COLO668 (cell line): ENCODE measurements at regions not wholly inside any gene's neighbourhood (a gene's known extent, or its start where the extent isn't known, plus 50 kb on each side); places are given as distances from the start of the nearest gene placed in this dataset.
"Not testable (repeated sequence)": the region's sequence is repeated elsewhere in the genome, so short reads cannot be mapped to it uniquely, and the experiment has no call there.

Experiments
- DNase-seq: peaks from one replicate; lab custom pipeline; 2025; ENCODE audit not compliant: unreplicated experiment; lab: John Stamatoyannopoulos, UW

DNA sequence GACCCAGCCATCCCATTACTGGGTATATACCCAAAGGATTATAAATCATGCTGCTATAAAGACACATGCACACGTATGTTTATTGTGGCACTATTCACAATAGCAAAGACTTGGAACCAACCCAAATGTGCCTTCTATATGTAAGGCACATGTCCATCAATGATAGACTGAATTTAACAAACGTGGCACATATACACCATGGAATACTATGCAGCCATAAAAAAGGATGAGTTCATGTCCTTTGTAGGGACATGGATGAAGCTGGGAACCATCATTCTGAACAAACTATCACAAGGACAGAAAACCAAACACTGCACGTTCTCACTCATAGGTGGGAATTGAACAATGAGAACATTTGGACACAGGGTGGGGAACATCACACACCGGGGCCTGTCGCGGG lies 92.1 kb downstream of the TRIM27 start:
- not testable (repeated sequence) for DNase-seq

DNA sequence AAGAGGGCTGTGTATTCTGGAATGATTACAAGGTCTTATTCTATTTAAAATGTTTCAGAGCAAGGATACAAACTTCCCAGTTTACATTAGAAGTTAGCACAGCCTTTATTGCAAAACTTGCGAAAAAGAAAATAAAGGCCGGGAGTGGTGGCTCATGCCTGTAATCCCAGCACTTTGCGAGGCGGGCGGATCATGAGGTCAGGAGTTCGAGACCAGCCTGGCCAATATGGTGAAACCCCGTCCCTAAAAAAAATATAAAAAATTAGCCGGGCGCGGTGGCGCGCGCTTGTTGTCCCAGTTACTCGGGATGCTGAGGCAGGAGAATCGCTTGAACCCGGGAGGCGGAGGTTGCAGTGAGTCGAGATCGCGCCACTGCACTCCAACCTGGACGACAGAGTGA lies 87.1 kb downstream of the TRIM27 start:
- not testable (repeated sequence) for DNase-seq

DNA sequence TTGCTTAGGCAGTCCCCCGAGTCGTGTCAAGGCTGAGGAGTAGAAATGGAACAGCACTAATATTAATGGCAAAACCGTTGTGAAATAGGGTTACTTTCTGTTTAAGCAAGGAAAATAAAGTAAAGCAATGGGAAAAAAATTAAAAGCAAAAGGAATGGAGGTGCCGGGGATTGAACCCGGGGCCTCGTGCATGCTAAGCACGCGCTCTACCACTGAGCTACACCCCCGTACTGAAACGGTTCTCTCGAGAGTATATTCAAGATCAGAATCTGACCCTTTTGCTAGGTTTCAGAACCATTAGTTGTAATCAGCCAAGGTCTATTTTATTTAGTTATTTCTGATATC lies 85.5 kb downstream of the TRIM27 start:
- DNase-seq: peak; percentile 39

DNA sequence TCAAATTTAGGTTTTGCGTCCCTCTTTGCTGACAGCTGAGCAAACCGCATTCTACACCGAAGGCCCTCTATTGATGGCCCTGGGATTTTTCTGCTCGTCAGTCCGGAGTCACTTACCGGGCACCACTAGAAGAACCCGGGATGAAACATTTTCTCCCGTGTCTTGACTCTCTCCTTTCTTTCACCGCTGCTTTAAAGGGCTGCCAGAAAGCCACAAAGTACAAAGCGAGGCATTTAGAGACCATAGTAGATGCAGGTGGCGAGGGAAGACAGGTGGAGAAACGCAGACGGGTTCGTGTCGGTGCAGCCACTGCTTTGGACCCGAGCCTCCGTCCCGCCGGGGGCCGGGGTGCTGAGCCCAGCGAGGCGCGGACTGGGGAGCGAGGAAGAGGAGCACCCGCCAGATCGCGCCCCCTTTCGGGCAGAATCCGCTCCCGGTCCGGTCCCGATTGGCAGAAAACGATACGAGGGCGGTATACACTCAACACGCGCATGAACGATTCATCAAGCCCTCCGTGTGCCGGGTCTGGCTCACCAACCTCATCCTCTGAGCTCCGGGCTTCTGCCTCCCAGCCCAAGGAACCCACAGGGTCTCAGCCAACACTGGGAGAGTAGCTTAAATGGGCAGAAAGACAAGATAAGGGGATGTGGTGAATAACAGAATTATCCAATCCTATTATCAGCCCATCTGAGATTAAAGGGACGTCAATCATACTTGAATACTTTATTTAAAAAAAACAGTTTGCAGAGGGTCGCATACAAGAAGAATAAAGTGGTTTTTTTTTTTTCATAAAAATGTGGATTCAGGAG lies 84.9 kb downstream of the TRIM27 start:
- DNase-seq: peak; percentile 75

DNA sequence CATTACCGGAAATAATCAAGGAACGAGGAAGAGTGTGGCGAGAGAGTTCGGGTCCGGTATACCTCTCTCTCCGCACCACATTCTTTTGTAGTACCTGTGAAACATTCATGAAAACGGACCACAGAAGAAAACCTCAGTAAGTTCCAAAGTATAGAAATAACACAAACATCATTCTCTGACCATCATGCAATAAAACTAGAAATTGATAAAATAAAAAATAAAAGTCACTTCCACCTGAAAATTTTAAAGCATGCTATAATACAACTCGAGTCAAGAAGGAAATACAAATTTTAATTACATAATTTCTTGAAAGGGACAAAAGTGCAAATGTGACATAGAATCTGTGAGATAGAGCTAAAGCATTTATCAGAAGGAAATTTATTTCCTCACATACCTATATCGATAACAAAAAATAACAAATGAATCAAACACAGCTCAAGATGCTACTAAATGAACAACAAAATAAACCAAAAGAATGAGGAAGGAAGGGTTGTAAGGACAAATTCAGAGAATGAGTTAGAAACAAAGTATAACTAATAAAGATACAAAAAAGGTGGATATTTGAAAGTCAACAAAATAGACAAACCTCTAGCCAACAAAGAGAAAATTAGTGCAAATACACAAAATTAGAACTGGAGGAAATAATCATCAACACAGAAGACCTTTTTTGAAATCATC lies 84.2 kb downstream of the TRIM27 start:
- DNase-seq: no peak

DNA sequence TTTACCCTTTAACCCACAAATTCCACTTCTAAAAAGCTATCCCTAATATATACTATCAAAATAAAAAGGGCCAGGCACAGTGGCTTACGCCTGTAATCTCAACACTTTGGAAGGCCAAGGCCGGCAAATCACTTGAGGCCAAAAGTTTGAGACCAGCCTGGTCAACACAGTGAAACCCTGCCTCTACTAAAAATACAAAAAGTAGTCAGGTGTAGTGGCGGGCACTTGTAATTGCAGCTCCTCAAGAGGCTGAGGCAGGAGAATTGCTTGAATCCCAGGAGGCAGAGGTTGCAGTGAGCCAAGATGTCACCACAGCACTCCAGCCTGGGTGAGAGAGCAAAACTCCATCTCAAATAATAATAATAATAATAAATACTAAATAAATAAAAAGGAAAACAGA lies 82.5 kb downstream of the TRIM27 start:
- DNase-seq: no peak

DNA sequence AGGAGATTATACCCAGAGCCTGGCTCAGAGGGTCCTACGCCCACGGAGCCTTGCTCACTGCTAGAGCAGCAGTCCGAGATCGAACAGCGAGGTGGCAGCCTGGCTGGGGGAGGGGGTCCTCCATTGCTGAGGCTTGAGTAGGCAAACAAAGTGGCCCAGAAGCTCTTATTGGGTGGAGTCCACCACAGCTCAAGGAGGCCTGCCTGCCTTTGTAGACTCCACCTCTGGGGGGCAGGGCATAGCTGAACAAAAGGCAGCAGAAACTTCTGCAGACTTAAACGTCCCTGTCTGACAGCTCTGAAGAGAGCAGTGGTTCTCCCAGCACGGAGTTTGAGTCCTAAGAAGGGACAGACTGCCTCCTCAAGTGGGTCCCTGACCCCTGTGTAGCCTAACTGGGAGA lies 75.0 kb downstream of the TRIM27 start:
- not testable (repeated sequence) for DNase-seq
